ENCODE measurements at regions not wholly inside any gene's neighbourhood (a gene's known extent, or its start where the extent isn't known, plus 50 kb on each side); places are given as distances from the start of the nearest gene placed in this dataset.

- no peak for TF ChIP-seq CTCF (IDR thresholded peaks at IDR 0.05; ENCODE audit: low read depth, low read length)
- no peak for TF ChIP-seq EZH2phosphoT487 (IDR thresholded peaks at IDR 0.05; ENCODE audit: low read depth)
Observed at GRCh38 chr2:203806761-203807160, 60.8 kb upstream of the CTLA4 start.
